GM10248 (cell line): ENCODE measurements at regions not wholly inside any gene's neighbourhood (a gene's known extent, or its start where the extent isn't known, plus 50 kb on each side); places are given as distances from the start of the nearest gene placed in this dataset.
"Not testable (repeated sequence)": the region's sequence is repeated elsewhere in the genome, so short reads cannot be mapped to it uniquely, and the experiment has no call there.

Source experiments
- CTCF ChIA-PET: fragments of 300-600 bp; sonication (Branson Sonifier 250); formaldehyde crosslinking; extraction: SDS; loops from one replicate; lab custom pipeline; 2021; ENCODE audit warnings: antibody characterized with exemption; lab: Yijun Ruan, JAX
- POLR2A ChIA-PET: fragments of 350-650 bp; sonication (Branson Sonifier 250); formaldehyde crosslinking; extraction: SDS; loops from one replicate; lab custom pipeline; 2020; ENCODE audit warnings: antibody characterized with exemption; lab: Yijun Ruan, JAX
- DNase-seq: peaks from one replicate; pipeline ENCODE4 v3.0.0; 2012; ENCODE audit errors: extremely low spot score
- TF ChIP-seq, protein P1 (sequence below): IDR thresholded peaks from 2 replicates; pipeline ENCODE4 v1.5.1; 2012; ENCODE audit warnings: mild to moderate bottlenecking, low read depth; ENCODE audit errors: extremely low read depth, missing control alignments, control extremely low read depth

DNA sequence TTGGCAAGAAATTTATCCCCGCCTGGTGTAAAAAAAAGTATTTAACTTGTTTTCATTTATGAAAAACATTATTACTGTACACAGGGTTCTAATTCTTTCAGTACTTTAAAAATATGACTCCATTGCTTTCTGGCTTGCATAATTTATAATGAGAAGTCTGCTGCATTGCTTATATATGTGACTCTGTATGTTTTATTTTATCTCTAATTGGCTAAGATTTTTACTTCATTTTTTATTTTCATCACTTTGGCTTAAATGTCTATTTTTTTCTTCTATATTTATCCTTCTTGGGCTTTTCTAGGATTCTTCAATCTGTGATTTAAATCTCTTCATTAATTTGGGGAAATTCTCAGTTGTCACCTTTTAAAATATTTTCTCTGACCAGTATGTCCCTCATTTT, 636.6 kb upstream of the NR2F2 start:
- ChIA-PET POLR2A (no interaction called here), CTCF (no interaction called here)
- TF ChIP-seq, protein P1, sequence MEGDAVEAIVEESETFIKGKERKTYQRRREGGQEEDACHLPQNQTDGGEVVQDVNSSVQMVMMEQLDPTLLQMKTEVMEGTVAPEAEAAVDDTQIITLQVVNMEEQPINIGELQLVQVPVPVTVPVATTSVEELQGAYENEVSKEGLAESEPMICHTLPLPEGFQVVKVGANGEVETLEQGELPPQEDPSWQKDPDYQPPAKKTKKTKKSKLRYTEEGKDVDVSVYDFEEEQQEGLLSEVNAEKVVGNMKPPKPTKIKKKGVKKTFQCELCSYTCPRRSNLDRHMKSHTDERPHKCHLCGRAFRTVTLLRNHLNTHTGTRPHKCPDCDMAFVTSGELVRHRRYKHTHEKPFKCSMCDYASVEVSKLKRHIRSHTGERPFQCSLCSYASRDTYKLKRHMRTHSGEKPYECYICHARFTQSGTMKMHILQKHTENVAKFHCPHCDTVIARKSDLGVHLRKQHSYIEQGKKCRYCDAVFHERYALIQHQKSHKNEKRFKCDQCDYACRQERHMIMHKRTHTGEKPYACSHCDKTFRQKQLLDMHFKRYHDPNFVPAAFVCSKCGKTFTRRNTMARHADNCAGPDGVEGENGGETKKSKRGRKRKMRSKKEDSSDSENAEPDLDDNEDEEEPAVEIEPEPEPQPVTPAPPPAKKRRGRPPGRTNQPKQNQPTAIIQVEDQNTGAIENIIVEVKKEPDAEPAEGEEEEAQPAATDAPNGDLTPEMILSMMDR = no peak
- DNase-seq = no peak

GRCh38 chr15:95698230-95698629, 632.3 kb upstream of the NR2F2 start:
- DNase-seq = no peak
- CTCF ChIA-PET = interaction anchor here (1.0 to 1.7 kb wide), 4 partner anchors 8 to 42 kb away, joined by 3 read pairs; no protein-coding TSS in a partner anchor

GRCh38 chr15:95698951-95699350, 631.5 kb upstream of the NR2F2 start:
- POLR2A ChIA-PET = no interaction called here
- no peak for DNase-seq
- CTCF ChIA-PET = interaction anchor here (1.0 to 1.1 kb wide), 3 partner anchors 9 to 43 kb away, joined by 3 read pairs; no protein-coding TSS in a partner anchor
- TF ChIP-seq, protein P1 = no peak

More at GRCh38 chr15:95698230-95698629, 632.3 kb upstream of the NR2F2 start:
- POLR2A ChIA-PET = no interaction called here
- TF ChIP-seq, protein P1 = no peak

DNA sequence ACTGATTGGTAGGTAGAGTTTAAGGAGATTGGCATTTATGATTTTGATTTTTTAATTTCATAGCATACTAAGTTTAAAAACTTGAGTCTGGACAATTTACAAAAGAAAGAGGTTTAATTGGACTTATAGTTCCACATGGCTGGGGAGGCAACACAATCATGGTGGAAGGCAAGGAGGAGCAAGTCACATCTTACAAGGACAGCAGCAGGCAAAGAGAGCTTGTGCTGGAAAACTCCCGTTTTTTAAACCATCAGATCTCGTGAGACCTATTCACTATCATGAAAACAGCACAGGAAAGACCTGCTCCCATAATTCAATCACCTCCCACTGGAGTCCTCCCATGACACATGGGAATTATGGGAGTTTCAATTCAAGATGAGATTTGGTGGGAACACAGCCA, 630.9 kb upstream of the NR2F2 start:
- DNase-seq = no peak
- CTCF ChIA-PET = no interaction called here
- POLR2A ChIA-PET = no interaction called here
- TF ChIP-seq, protein P1 = no peak

GRCh38 chr15:95700692-95701091, 629.8 kb upstream of the NR2F2 start:
- DNase-seq, CTCF ChIA-PET, POLR2A ChIA-PET: not testable (repeated sequence)

- DNase-seq = no peak
- TF ChIP-seq, protein P1 = no peak
- ChIA-PET POLR2A (no interaction called here), CTCF (no interaction called here)
These were observed 629.1 kb upstream of the NR2F2 start for GRCh38 chr15:95701410-95701809.

GRCh38 chr15:95709959-95710695, 620.4 kb upstream of the NR2F2 start:
- no peak for DNase-seq
- ChIA-PET CTCF (no interaction called here), POLR2A (no interaction called here)
- TF ChIP-seq, protein P1 = no peak
